ENCODE measurements at regions not wholly inside any gene's neighbourhood (a gene's known extent, or its start where the extent isn't known, plus 50 kb on each side); places are given as distances from the start of the nearest gene placed in this dataset.
A peak's percentile ranks its signal among the peaks of the same experiment; 100 is the strongest.

DNA sequence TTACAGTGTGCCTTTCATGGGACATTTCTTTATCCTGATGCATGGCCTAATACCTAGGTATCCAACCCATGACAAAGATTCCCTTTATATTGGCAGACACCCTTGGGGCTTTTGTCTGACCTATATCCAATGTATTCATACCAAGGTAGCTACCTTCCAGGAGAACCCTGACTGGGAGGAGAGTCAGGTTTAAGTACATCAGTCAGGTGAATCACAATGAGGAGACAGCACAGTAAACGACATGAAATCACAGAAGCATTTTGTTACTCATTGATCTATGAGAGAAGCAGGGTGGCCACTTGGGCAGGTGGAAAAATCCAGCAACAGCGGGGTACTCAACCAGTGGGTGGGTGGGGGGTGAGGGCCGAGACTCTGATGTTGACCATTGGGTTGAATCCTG, 527.4 kb upstream of the ATXN8OS start:
- H3K9me3 Mint-ChIP-seq (ENCODE audit: low read depth) = peaks cover 17% of the 10 kb centered on the region
- H3K27me3 Mint-ChIP-seq = no peaks in the 10 kb centered on the region
- no peak overlapping the region for H3K4me3 Mint-ChIP-seq (ENCODE audit: low read depth)
- TF ChIP-seq, protein P1, sequence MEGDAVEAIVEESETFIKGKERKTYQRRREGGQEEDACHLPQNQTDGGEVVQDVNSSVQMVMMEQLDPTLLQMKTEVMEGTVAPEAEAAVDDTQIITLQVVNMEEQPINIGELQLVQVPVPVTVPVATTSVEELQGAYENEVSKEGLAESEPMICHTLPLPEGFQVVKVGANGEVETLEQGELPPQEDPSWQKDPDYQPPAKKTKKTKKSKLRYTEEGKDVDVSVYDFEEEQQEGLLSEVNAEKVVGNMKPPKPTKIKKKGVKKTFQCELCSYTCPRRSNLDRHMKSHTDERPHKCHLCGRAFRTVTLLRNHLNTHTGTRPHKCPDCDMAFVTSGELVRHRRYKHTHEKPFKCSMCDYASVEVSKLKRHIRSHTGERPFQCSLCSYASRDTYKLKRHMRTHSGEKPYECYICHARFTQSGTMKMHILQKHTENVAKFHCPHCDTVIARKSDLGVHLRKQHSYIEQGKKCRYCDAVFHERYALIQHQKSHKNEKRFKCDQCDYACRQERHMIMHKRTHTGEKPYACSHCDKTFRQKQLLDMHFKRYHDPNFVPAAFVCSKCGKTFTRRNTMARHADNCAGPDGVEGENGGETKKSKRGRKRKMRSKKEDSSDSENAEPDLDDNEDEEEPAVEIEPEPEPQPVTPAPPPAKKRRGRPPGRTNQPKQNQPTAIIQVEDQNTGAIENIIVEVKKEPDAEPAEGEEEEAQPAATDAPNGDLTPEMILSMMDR (IDR thresholded peaks at IDR 0.05; ENCODE audit: unreplicated experiment) = no peak
- H3K36me3 Mint-ChIP-seq (ENCODE audit: insufficient read depth) = no peaks in the 10 kb centered on the region
- peak overlapping the region; percentile 43 for H3K27ac Mint-ChIP-seq
- no peak for DNase-seq (ENCODE audit: low spot score, unreplicated experiment)
- peaks cover 6% of the 10 kb centered on the region for H3K4me1 Mint-ChIP-seq (ENCODE audit: low read depth)

DNA sequence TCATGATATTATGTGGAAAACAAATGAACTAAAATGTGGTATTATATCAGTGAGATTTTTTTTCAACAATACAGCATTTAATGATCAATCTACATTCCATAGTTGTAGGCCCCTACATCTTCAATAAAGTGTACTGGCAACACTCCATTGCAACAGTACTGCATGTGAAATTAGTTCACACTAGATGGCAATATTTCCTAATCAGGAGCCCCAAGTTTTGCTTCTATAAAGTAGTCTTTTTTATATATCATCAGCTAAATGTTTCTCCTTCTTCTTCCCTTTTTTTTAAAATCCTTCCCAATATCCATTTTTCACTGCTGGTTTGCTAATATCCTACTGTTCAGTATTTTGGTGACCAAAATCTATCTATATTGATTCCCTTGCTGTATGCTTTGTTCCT, 528.3 kb upstream of the ATXN8OS start:
- H3K4me1 Mint-ChIP-seq (ENCODE audit: low read depth) = peaks cover 6% of the 10 kb centered on the region
- TF ChIP-seq, protein P1 (IDR thresholded peaks at IDR 0.05; ENCODE audit: unreplicated experiment) = peak; percentile 25
- no peak overlapping the region for H3K4me3 Mint-ChIP-seq (ENCODE audit: low read depth)
- H3K9me3 Mint-ChIP-seq (ENCODE audit: low read depth) = peaks cover 17% of the 10 kb centered on the region
- no peaks in the 10 kb centered on the region for H3K36me3 Mint-ChIP-seq (ENCODE audit: insufficient read depth)
- no peaks in the 10 kb centered on the region for H3K27me3 Mint-ChIP-seq
- no peak overlapping the region for H3K27ac Mint-ChIP-seq
- DNase-seq (ENCODE audit: low spot score, unreplicated experiment) = no peak

DNA sequence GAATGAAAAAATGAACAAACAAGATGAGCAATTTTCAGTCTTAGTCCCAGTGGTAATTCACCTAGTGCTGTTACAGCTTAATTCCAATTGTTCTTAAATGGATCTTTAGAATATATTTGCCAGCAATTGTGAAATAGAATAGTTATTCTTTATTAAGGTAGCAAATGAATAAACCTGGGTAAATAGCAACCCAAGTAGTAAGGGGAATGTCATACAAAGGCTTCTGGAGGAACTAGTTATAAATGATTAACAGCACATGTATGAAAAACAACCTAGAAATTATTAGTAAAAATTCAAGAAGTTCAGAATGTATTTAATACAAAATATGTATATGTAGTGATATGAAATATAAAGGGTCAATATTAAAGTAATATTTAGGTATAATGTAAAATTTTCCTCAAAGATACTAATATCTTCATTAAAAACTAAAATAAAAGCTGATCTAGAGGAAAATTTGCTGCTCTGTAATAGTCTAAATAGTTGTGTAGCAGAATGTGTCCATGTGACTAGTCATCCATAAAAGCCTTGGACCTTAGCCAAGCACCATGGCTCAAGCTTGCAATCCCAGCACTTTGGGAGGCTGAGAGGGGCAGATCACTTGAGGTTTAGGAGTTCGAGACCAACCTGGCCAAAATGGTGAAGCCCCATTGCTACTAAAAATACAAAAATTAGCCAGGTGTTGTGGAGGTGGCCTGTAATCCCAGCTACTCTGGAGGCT, 535.9 kb upstream of the ATXN8OS start:
- no peak overlapping the region for H3K4me3 Mint-ChIP-seq (ENCODE audit: low read depth)
- H3K36me3 Mint-ChIP-seq (ENCODE audit: insufficient read depth) = no peaks in the 10 kb centered on the region
- H3K9me3 Mint-ChIP-seq (ENCODE audit: low read depth) = peaks cover 12% of the 10 kb centered on the region
- H3K4me1 Mint-ChIP-seq (ENCODE audit: low read depth) = no peaks in the 10 kb centered on the region
- H3K27me3 Mint-ChIP-seq = no peaks in the 10 kb centered on the region
- TF ChIP-seq, protein P1 (IDR thresholded peaks at IDR 0.05; ENCODE audit: unreplicated experiment) = no peak
- H3K27ac Mint-ChIP-seq = no peak overlapping the region
- DNase-seq (ENCODE audit: low spot score, unreplicated experiment) = no peak

DNA sequence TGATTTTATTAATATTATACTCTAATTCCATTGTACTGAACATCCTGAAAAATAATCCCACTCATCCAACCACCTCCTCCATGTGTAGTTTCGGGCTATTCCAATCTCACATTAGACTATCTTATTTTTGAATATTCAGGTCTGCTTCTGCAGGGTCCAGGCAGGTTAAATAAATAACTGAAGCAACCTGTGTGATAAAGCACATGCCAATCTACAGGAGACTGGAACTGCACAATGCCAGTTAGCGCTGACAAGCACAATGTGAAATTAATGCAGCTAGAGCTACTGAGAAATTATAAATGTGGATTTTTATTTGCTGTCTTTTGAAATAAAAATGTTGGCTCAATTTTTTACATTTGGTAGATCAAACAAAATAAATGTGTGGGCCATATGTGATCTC, 540.1 kb upstream of the ATXN8OS start:
- Mint-ChIP-seq H3K36me3 (ENCODE audit: insufficient read depth) (no peaks in the 10 kb centered on the region), H3K9me3 (ENCODE audit: low read depth) (peaks cover 11% of the 10 kb centered on the region), H3K4me3 (ENCODE audit: low read depth) (no peak overlapping the region), H3K27me3 (no peaks in the 10 kb centered on the region), H3K4me1 (ENCODE audit: low read depth) (no peaks in the 10 kb centered on the region), H3K27ac (no peak overlapping the region)
- no peak for DNase-seq (ENCODE audit: low spot score, unreplicated experiment)
- TF ChIP-seq, protein P1 (IDR thresholded peaks at IDR 0.05; ENCODE audit: unreplicated experiment) = no peak

DNA sequence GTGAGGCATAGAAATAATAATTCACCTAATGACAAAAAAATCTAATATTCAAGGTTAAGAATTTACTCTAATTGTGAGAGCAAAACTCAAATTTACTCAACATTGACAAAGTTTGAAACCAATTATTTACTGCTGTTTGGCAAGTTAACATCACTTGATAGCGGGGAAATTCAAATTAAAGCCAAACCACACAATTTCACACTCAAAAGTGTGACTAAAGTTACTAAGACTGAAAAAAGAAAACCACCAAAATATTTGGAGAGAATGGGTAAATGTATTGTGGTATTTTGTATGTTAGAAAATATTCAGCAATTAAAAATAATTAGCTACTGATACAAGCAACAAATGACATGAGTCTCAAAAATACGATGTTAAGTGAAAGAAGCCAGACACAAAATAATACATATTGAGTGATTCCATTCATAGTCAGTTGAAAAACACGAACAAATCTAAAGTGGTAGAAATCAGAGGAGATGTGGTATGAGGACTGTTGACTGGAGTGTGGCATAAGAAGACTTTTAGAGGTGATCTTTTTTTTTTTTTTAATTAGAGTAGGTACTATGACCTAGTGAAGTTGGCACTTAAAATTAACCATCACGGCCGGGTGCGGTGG, 541.4 kb upstream of the ATXN8OS start:
- H3K4me1 Mint-ChIP-seq (ENCODE audit: low read depth) = no peaks in the 10 kb centered on the region
- no peak for DNase-seq (ENCODE audit: low spot score, unreplicated experiment)
- no peak overlapping the region for H3K4me3 Mint-ChIP-seq (ENCODE audit: low read depth)
- H3K27me3 Mint-ChIP-seq = no peaks in the 10 kb centered on the region
- TF ChIP-seq, protein P1 (IDR thresholded peaks at IDR 0.05; ENCODE audit: unreplicated experiment) = no peak
- peaks cover 14% of the 10 kb centered on the region for H3K9me3 Mint-ChIP-seq (ENCODE audit: low read depth)
- H3K36me3 Mint-ChIP-seq (ENCODE audit: insufficient read depth) = no peaks in the 10 kb centered on the region
- no peak overlapping the region for H3K27ac Mint-ChIP-seq

Data from progenitor cell of endocrine pancreas (in vitro differentiated cells).